ENCODE measurements at regions not wholly inside any gene's neighbourhood (a gene's known extent, or its start where the extent isn't known, plus 50 kb on each side); places are given as distances from the start of the nearest gene placed in this dataset.
"Not testable (repeated sequence)": the region's sequence is repeated elsewhere in the genome, so short reads cannot be mapped to it uniquely, and the experiment has no call there.

DNA sequence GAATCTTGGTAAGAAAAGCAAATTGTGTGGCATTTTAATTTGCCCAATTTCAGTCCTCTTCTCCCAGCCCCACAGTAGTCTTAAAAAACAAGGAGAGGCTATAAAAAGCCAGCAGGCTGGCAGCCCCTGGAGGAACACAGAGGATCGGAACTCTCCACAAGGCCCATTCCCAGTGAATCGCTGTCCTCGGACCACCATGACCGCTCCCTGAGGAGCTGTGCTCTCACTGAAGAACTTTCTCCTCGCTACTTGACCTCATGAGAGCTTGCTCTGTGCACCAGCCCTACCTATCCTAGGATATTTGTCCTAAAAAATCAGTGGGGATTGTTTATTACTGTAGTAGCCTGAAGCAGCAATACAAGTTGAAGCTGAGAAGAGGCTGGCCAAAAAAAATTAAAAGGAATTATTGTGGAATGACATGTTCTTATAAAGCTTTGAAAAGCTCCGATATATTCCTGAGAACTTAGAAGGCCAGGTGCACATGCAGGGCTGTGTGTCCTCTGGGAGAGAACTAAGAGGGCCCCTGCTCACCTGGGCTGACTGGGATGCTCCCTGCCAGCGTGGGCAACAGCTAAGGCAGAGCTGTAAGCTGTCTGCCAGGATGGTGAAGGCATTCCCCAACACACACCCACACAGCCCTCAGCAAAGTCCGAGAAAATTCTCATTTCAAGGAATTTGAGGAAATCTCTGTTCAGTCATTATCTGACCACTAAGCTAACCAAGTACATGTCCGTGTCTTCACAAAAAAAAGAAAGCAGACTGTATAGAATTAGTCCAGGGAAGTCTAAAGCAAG is 148.8 kb upstream of the SFSWAP start:
- DNase-seq, result no peak
- Histone ChIP-seq H3K27ac (no peak overlapping the region), H3K4me1 (no peaks in the 10 kb centered on the region), H3K4me3 (no peak overlapping the region), H3K36me3 (no peaks in the 10 kb centered on the region), H3K27me3 (peaks cover 0 to 8% of the 10 kb centered on the region in 2 donors), H3K9me3 (no peaks in the 10 kb centered on the region)
- no peak for TF ChIP-seq CTCF (IDR thresholded peaks at IDR 0.05)
- intact Hi-C loops (cut with DNase I; ENCODE audit: low total_unique reads), result no loop called here

DNA sequence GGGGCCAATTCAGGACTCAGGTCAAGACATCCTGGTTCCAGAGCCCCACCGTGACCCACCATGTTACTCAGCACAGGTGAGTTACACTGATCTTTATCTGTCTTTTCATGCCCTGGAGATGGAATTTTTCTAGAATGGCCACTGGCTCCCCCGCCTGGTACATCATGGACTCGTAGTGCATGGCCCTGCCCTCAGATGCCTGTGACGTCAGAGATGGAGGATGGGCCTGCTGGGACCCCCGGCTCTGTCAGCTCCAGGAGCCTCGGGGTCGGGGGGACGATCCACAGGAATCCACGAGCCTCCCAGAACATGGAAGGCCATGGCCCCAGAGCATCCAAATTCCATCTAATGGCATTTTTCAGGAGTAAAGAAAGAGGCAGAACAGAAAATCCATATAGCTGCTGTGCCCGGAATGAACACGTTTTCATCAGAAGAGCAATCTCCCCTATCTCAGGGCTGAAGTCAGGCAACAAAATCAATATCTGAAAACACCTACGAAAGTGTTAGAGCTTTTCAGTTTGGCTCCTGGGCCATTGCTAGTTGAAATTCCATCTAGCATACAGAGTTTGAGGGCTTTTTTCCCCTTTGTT is 146.7 kb upstream of the SFSWAP start:
- intact Hi-C loops (cut with DNase I; ENCODE audit: low total_unique reads); H3K27ac ChIP-seq; H3K36me3 ChIP-seq; H3K4me1 ChIP-seq; H3K9me3 ChIP-seq; H3K4me3 ChIP-seq; DNase-seq: not testable (repeated sequence)
- peaks cover 0 to 13% of the 10 kb centered on the region in 2 donors for H3K27me3 ChIP-seq

DNA sequence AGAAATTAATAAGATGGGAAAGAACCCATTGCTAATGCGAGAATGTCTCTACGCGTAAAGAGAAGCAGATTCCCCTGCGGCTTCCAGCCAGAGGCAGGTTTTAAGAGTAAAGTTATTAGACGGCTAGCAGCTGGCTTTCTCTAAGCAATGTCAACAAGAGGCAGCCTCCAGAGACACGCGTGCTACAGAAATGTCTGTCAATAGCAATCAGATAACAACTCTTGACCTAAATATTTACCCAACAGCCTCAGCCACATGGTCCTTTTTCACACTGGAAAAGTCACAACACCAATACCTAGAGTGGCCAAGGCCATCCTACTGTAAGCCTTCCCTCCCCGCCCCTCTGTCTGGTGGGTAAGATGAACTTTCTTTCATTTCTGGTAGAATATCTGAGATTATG is 146.0 kb upstream of the SFSWAP start:
- TF ChIP-seq CTCF (IDR thresholded peaks at IDR 0.05), result no peak
- no peaks in the 10 kb centered on the region for H3K36me3 ChIP-seq
- H3K4me3 ChIP-seq, result no peak overlapping the region
- DNase-seq, result no peak
- intact Hi-C loops (cut with DNase I; ENCODE audit: low total_unique reads), result no loop called here
- H3K27me3 ChIP-seq, result peaks cover 0 to 19% of the 10 kb centered on the region in 2 donors
- no peak overlapping the region for H3K27ac ChIP-seq
- no peaks in the 10 kb centered on the region for H3K9me3 ChIP-seq
- no peaks in the 10 kb centered on the region for H3K4me1 ChIP-seq

DNA sequence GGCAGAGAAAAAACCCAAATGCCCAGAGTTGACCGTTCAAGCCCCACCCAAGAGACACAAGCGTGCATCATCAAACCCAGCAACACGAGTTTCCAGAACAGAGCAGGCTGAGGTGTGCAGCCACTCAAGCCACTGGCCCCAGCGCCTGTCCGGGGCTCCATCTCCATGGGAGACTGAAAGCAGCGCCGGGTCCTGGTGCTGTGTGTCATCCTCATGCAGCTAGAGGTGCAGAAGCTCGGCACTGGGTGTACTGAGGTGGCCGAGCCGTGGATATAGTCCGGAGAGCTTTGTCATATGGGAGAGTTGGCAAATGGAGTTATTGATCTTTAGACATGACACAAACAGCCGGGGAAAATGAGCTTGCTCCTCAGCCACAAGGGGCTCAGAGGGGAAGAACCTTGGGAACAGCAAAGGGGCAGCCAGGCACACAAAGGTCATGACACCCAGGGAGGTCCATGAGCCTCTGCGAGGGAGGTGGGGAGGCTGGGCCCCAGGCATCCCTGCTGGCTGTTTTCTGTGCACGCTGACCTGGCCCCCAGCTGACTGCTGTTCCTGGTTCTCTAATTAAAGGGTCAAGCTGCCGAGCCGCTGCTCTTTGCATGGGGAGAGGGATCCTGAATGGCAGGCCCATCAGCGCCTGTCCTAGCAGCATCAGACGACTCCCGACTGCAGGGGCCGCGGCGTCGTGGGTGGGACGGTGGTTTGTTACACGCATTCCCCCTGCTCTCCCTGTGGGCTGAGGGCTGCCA is 145.4 kb upstream of the SFSWAP start:
- Histone ChIP-seq H3K9me3 (no peaks in the 10 kb centered on the region), H3K27ac (no peak overlapping the region), H3K4me3 (no peak overlapping the region), H3K36me3 (no peaks in the 10 kb centered on the region), H3K4me1 (no peaks in the 10 kb centered on the region), H3K27me3 (peaks cover 0 to 24% of the 10 kb centered on the region in 2 donors)
- TF ChIP-seq CTCF (IDR thresholded peaks at IDR 0.05), result no peak
- DNase-seq, result no peak
- intact Hi-C loops (cut with DNase I; ENCODE audit: low total_unique reads), result no loop called here

GRCh38 chr12:131568336-131568735 is 142.6 kb upstream of the SFSWAP start:
- H3K27me3 ChIP-seq, result peaks cover 0 to 49% of the 10 kb centered on the region in 2 donors
- no peaks in the 10 kb centered on the region for H3K9me3 ChIP-seq
- H3K36me3 ChIP-seq, result no peaks in the 10 kb centered on the region
- no peak overlapping the region for H3K4me3 ChIP-seq
- no peak for DNase-seq
- no peaks in the 10 kb centered on the region for H3K4me1 ChIP-seq
- no peak for TF ChIP-seq CTCF (IDR thresholded peaks at IDR 0.05)
- intact Hi-C loops (cut with DNase I; ENCODE audit: low total_unique reads), result no loop called here
- H3K27ac ChIP-seq, result no peak overlapping the region

DNA sequence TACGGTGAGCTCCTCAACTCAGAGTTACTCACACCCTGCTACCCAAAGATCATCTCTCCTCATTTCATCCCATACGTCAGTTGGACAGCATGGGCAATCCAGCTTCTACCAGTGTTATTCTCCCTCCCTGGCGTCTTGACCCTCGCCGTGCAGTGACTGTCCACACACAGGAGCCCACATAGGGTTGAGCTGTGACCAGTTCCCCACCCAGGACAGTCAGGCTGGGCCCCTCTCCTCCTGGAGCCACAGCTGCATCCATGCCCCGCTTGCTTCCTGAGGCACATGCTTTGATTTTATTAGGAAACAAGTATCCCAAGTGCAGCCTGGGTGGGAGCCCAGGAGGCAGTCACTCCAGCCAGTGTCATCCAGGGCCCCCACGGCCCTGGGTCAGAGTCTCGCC is 140.3 kb upstream of the SFSWAP start:
- TF ChIP-seq CTCF (IDR thresholded peaks at IDR 0.05), result no peak
- intact Hi-C loops (cut with DNase I; ENCODE audit: low total_unique reads), result no loop called here
- H3K27ac ChIP-seq, result no peak overlapping the region
- H3K36me3 ChIP-seq, result no peaks in the 10 kb centered on the region
- no peak for DNase-seq
- H3K9me3 ChIP-seq, result no peaks in the 10 kb centered on the region
- no peaks in the 10 kb centered on the region for H3K4me1 ChIP-seq
- H3K4me3 ChIP-seq, result no peak overlapping the region
- H3K27me3 ChIP-seq, result peaks cover 0 to 62% of the 10 kb centered on the region in 2 donors
